HTERT RPE-1 (cell line): ENCODE measurements at regions not wholly inside any gene's neighbourhood (a gene's known extent, or its start where the extent isn't known, plus 50 kb on each side); places are given as distances from the start of the nearest gene placed in this dataset.

ENCODE experiments used
- in situ Hi-C: fragments of 300-500 bp; cut with MboI; formaldehyde crosslinking; loops from 4 replicates; pipeline ENCODE4 v1.14.3; 2020; ENCODE audit warnings: low sequenced_read_pairs

- in situ Hi-C loops, result no loop called here
Measured at GRCh38 chr13:44198826-44199225, 174.8 kb upstream of the SERP2 start.

GRCh38 chr13:44199627-44200207, 173.9 kb upstream of the SERP2 start:
- in situ Hi-C loops, result no loop called here

- in situ Hi-C loops, result no loop called here
Measured at GRCh38 chr13:44206434-44206833, 167.2 kb upstream of the SERP2 start.

- in situ Hi-C loops, result no loop called here
Measured at GRCh38 chr13:44207476-44207875, 166.1 kb upstream of the SERP2 start.

- in situ Hi-C loops, result no loop called here
Measured at GRCh38 chr13:44210525-44210924, 163.1 kb upstream of the SERP2 start.

GRCh38 chr13:44211286-44211685, 162.3 kb upstream of the SERP2 start:
- in situ Hi-C loops, result no loop called here

GRCh38 chr13:44211704-44212346, 161.8 kb upstream of the SERP2 start:
- in situ Hi-C loops, result no loop called here

- in situ Hi-C loops, result no loop called here
Measured at GRCh38 chr13:44212633-44213396, 160.8 kb upstream of the SERP2 start.

- in situ Hi-C loops, result no loop called here
Measured at GRCh38 chr13:44218501-44219240, 155.0 kb upstream of the SERP2 start.

- in situ Hi-C loops, result no loop called here
Measured at GRCh38 chr13:44219577-44220548, 153.8 kb upstream of the SERP2 start.

GRCh38 chr13:44220948-44221347, 152.7 kb upstream of the SERP2 start:
- in situ Hi-C loops, result no loop called here

- in situ Hi-C loops, result no loop called here
Measured at GRCh38 chr13:44221657-44222056, 152.0 kb upstream of the SERP2 start.

- in situ Hi-C loops, result no loop called here
Measured at GRCh38 chr13:44223770-44224444, 149.7 kb upstream of the SERP2 start.

GRCh38 chr13:44224450-44225149, 149.0 kb upstream of the SERP2 start:
- in situ Hi-C loops, result no loop called here

- in situ Hi-C loops, result no loop called here
Measured at GRCh38 chr13:44229371-44230030, 144.1 kb upstream of the SERP2 start.

- in situ Hi-C loops, result no loop called here
Measured at GRCh38 chr13:44230071-44230470, 143.6 kb upstream of the SERP2 start.

- in situ Hi-C loops, result no loop called here
Measured at GRCh38 chr13:44230736-44231135, 142.9 kb upstream of the SERP2 start.

- in situ Hi-C loops, result no loop called here
Measured at GRCh38 chr13:44231786-44232516, 141.7 kb upstream of the SERP2 start.
